HG03196 (cell line): ENCODE measurements at regions not wholly inside any gene's neighbourhood (a gene's known extent, or its start where the extent isn't known, plus 50 kb on each side); places are given as distances from the start of the nearest gene placed in this dataset.

Source experiments
- ATAC-seq: cut with Tn5 transposase; IDR thresholded peaks from one replicate; pipeline ENCODE4 v1.9.1; 2021; ENCODE audit not compliant: unreplicated experiment

- no peak for ATAC-seq
Measured at GRCh38 chr1:4268262-4268888, 368.3 kb upstream of the C1orf174 start.

- no peak for ATAC-seq
Measured at GRCh38 chr1:4268889-4269284, 368.8 kb upstream of the C1orf174 start.

- no peak for ATAC-seq
Measured at GRCh38 chr1:4269330-4269729, 369.3 kb upstream of the C1orf174 start.

DNA sequence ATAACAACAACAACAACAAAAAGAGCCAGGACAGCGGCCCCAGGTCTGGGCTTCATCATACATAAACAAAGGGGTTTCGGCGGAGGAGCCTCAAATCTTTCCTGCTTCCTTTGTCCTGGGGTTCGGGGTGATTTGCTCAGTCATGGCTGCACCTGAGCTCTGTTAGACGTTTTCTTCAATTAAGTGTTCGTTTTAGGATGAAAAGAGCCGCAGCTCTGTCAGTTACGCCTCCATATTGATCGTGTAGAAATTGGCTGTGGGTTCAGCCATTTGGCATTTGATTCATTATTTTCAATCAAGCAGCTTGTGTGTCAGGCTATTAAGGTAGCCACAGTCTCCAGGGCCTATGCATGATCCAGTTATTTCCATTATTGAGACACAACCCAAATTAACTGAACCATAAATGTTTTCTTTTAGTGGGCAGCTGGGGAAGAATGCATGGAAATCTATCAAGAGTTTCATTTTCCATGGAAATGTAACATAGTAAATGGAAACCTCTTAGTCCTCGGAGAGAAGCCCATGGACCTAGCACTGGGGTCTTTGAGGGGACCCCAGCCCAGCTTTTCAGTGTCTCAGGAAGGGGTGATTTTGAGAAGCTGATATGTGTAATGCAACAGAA is 370.0 kb upstream of the C1orf174 start:
- ATAC-seq = no peak

DNA sequence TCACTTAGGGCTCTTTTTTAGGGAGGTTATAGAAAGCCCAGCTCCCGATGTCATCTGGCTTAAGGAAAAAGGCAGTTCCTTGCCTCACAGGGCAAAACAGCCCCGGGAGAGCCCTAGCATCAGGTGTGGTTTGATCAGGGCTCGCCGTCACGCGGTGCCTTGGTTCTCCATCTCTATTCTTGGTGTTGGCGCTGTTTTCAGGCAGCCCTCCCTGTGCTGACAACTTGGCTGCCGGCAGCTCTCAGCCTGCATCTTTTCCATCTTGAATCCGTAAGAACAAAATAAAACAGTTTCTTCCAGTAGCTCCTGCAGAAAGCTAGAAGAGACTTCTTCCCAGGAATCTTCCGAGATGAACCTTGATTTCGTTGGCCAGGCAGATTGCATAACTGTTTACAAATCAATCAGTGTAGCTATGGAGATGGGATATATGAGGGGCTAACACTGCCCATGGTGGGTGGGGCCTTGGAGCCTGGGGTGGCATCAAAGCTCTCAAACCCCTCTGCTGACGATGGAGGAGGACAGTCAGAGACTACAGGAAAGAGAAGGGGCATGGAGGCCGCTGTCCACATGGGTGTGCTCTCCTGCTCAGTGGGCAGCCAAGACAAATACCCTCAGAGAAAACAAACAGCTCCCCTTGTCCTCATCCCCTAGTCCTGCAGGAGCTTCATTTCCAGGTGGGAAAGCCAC is 370.7 kb upstream of the C1orf174 start:
- no peak for ATAC-seq

- ATAC-seq = no peak
Measured at GRCh38 chr1:4271338-4271998, 371.4 kb upstream of the C1orf174 start.

DNA sequence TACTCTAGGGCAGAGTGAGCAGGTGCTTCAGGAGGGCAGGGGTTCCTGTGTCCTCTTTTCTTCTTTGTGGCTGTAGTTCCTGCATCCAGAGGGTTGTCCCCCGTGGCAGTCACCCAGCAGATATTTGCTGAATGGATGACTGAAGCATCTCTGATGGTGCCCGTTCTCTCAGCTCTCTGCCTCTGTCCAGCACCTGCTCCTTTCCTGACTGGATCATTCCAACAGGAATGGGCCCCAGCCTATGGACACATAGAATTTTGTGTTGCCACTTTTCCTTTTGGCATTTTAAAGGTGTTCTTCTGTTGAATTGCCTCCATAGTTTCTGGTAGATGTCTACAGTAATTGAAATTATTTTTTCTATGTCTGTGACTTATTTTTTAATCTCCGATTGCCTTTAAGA is 372.5 kb upstream of the C1orf174 start:
- no peak for ATAC-seq

DNA sequence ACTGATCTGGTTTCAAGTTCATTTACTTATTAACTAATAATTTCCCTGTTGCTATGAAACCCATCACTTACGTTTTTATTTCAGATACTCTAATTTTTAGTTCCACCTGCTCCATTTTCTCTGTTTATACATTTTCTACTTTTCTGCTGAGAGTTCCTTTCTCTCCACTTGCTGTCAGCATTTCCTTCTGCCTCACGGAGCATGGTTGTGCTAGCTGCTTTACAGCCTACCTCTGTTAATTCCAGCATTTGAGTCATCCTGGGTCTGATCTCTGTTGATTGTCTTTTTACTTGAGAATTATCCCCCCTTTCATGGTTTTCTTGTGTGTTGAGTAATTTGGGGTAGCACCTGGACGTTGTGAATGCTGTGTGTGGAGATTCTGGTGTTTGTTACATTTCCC is 373.2 kb upstream of the C1orf174 start:
- no peak for ATAC-seq

- ATAC-seq = no peak
Measured at GRCh38 chr1:4273747-4274146, 373.7 kb upstream of the C1orf174 start.

DNA sequence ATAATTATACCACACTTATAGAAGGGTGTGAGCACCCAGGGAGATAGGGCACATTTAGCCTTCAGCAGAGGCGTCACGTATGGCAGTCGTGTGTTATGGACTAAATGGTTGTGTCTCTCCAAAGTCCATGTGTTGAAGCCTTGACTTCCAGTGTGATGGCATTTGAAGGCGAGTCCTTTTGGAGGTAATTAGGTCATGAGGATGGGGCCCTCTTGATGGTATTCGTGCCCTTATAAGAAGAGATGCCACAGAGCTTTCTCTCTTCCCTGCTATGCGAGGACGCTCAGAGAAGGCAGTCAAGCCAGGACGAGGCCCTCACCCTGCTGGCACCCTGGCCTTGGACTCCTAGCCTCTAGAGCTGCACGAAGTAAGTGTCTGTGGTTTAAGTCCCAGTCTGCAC is 375.0 kb upstream of the C1orf174 start:
- ATAC-seq = no peak

- no peak for ATAC-seq
Measured at GRCh38 chr1:4276238-4276637, 376.2 kb upstream of the C1orf174 start.

GRCh38 chr1:4277598-4277997 is 376.8 kb upstream of the AJAP1 start:
- ATAC-seq = no peak

- no peak for ATAC-seq
Measured at GRCh38 chr1:4284976-4285375, 369.4 kb upstream of the AJAP1 start.

GRCh38 chr1:4292861-4293260 is 361.5 kb upstream of the AJAP1 start:
- ATAC-seq = no peak

GRCh38 chr1:4298361-4299083 is 355.9 kb upstream of the AJAP1 start:
- no peak for ATAC-seq

DNA sequence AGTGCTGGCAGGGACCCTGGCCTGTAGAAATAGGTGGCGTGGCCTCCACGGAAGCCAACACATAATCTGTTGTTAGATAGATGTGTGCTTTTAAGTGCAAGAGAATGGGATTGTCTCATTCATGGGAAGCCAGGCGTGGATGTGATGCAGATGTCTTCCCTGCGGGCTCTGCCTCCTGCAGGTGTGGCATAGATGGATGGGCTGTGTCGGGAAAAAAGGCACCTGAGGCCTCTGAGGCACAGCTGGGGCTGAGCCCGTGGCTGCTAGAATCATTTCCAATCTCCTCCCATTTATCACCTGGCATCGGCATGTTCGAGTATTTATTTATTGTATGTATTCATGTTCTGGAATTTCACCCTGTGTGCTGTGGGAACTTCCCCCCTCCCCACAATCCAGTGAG is 353.4 kb upstream of the AJAP1 start:
- no peak for ATAC-seq

GRCh38 chr1:4303303-4303702 is 351.1 kb upstream of the AJAP1 start:
- no peak for ATAC-seq

DNA sequence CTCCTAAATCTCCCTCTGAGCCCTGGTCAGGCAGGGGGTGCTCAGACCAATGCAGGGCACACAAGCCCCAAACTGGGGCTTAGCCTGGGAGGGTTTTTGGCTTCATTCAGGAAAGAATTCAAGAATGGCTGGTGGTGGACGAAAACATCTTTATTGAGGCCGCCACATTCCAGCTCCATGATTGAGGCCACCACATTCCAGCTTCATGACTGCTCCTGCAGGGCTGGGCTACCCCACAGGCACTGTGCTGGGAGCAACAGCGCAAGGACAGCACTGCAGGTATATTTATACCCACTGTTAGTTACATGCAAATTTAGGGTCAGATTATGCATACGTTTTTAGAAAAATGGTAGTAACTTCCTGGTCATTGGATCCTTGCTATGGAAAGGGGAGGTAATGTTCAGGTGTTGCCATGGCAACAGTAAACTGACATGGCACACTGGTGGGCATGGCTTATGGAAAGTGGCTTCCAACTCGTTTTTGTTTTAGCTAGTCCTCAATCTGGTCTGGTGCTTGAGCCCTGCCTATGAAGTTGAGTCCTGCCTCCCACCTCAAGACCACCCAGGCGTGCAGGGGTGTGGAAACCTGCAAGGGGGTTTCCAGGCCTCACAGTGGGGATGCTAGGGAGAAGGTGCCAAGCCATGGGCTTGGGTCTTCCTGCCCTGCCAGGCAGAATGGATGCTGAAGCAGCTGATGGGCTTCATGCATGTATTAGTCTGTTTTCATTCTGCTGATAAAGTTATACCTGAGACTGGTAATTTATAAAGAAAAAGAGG is 348.7 kb upstream of the AJAP1 start:
- ATAC-seq = no peak

DNA sequence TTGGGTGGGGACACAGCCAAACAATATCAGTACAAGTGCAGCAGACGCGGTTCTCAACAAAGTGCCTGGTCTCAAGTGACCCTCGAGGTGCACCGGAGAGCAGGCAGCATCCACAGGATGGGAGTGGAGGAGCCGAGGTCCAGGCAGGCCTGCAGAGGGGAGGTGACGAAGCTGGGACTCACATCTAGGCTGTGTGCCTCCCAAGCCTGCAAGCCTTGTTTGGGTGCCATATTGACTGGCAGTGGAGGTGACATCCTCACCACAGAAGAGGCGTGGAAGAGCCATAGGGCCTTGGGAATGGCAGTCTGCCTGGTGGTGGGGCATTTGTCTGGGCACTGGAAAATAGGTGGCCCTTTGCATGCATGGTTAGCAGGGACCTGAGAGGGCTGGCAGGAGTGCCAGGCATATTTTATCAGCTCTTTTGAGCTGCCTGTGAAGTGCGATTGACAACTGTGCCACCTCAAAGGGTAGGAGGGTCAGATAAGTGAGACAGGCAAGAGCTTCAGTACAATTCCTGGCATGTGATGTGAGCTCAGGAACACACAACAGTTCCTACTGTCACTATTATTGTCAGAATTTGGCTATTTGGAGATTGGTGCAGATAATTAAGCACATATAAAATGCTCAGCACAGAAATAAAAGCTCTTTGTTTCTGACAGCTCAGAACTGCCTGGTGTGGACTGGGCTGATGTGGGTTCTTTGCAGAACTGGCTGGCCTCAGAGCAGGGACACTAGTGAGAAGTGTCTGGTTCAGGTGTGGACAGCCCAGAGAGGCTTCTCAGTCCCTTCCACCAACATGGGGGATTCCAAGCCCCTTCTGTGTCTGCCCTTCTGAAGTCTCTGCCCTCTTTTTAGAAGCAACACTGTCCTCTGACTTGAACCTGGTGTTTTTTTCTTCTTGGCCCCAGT is 347.6 kb upstream of the AJAP1 start:
- ATAC-seq = no peak

DNA sequence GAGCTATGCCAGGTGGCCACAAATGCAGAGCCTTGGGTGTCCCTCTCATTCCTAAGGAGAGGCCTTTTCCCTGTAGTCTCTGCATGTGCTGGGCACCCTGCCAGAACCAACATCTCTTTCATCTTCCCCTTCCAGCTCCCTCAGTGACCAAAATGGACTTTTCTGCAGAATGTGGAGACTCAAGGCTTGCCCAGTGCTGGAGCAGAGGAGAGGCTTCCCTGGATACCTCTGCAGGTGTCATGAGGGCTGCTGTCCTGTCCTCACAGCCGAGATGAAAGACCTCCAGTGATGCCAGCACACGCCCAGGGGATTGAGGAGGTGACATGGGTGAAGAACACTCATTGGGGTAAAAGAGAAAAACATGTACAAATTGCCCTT is 347.0 kb upstream of the AJAP1 start:
- no peak for ATAC-seq
